Activated CD4-positive, alpha-beta T cell treated with anti-CD3 and anti-CD28 coated beads for 36 hours (primary cell): ENCODE measurements at regions not wholly inside any gene's neighbourhood (a gene's known extent, or its start where the extent isn't known, plus 50 kb on each side); places are given as distances from the start of the nearest gene placed in this dataset.

Experiments
- ATAC-seq: fragments of 200-7000 bp; cut with Tn5 transposase; one replicate; pipeline ENCODE4 v1.10.0; 2021; ENCODE audit warnings: mild to moderate bottlenecking, moderate library complexity
- CTCF ChIA-PET: fragments of 350-600 bp; sonication (Branson Sonifier 250); formaldehyde crosslinking; loops from one replicate; lab custom pipeline; 2021; ENCODE audit warnings: antibody characterized with exemption; lab: Charles Lee
- POLR2A ChIA-PET: fragments of 350-600 bp; sonication (Branson Sonifier 250); formaldehyde crosslinking; loops from one replicate; lab custom pipeline; 2021; ENCODE audit warnings: antibody characterized with exemption, inconsistent platforms; lab: Charles Lee
- DNase-seq: peaks from one replicate; pipeline ENCODE4 v3.0.0-alpha.2; 2020
- H3K27ac Mint-ChIP-seq: one replicate; pipeline ENCODE4 v1.8.0; 2021; ENCODE audit warnings: mixed read lengths
- H3K27me3 Mint-ChIP-seq: one replicate; pipeline ENCODE4 v1.8.0; 2021; ENCODE audit warnings: mixed read lengths
- H3K36me3 Mint-ChIP-seq: one replicate; pipeline ENCODE4 v1.8.0; 2021; ENCODE audit warnings: low read depth, mixed read lengths
- H3K4me1 Mint-ChIP-seq: one replicate; pipeline ENCODE4 v1.8.0; 2021; ENCODE audit warnings: mixed read lengths
- H3K4me3 Mint-ChIP-seq: one replicate; pipeline ENCODE4 v1.8.0; 2021; ENCODE audit warnings: mild to moderate bottlenecking, moderate library complexity, mixed read lengths
- H3K9me3 Mint-ChIP-seq: one replicate; pipeline ENCODE4 v1.8.0; 2021; ENCODE audit warnings: low read depth, mixed read lengths
- intact Hi-C, 2 experiments: fragments of 100-400 bp; cut with DNase I in 1 of 2; cut with micrococcal nuclease in 1 of 2; formaldehyde crosslinking; loops; one replicate each; pipeline versions ENCODE4 v1.14.2 to v1.15.1; 2022 to 2024; cut with DNase I, micrococcal nuclease

- DNase-seq (no peak), ATAC-seq (no peak)
- Mint-ChIP-seq H3K36me3 (no peaks in the 10 kb centered on the region), H3K9me3 (no peaks in the 10 kb centered on the region), H3K4me3 (no peak overlapping the region), H3K27ac (no peak overlapping the region), H3K27me3 (peaks cover 24% of the 10 kb centered on the region), H3K4me1 (no peaks in the 10 kb centered on the region)
- POLR2A ChIA-PET: no interaction called here
- intact Hi-C loops: no loop called here
- CTCF ChIA-PET: no interaction called here
These were observed 408.0 kb downstream of the MATN1 start for GRCh38 chr1:30315185-30315960.

- H3K27ac Mint-ChIP-seq: no peak overlapping the region
- ChIA-PET POLR2A (no interaction called here), CTCF (no interaction called here)
- no peak overlapping the region for H3K4me3 Mint-ChIP-seq
- peaks cover 22% of the 10 kb centered on the region for H3K27me3 Mint-ChIP-seq
- H3K36me3 Mint-ChIP-seq: no peaks in the 10 kb centered on the region
- DNase-seq: no peak
- intact Hi-C loops: no loop called here
- ATAC-seq: no peak
- no peaks in the 10 kb centered on the region for H3K9me3 Mint-ChIP-seq
- H3K4me1 Mint-ChIP-seq: no peaks in the 10 kb centered on the region
These were observed 408.8 kb downstream of the MATN1 start for GRCh38 chr1:30314591-30314990.

GRCh38 chr1:30313584-30313983 is 409.8 kb downstream of the MATN1 start:
- DNase-seq (no peak), ATAC-seq (no peak)
- intact Hi-C loops: no loop called here
- POLR2A ChIA-PET: no interaction called here
- no peaks in the 10 kb centered on the region for H3K36me3 Mint-ChIP-seq
- no peak overlapping the region for H3K4me3 Mint-ChIP-seq
- H3K27me3 Mint-ChIP-seq: peaks cover 22% of the 10 kb centered on the region
- H3K9me3 Mint-ChIP-seq: no peaks in the 10 kb centered on the region
- CTCF ChIA-PET: interaction anchor here (0.7 kb wide), 2 partner anchors 62 to 200 kb away, joined by 3 read pairs; no protein-coding TSS in a partner anchor
- H3K4me1 Mint-ChIP-seq: no peaks in the 10 kb centered on the region
- H3K27ac Mint-ChIP-seq: no peak overlapping the region

GRCh38 chr1:30313176-30313575 is 410.2 kb downstream of the MATN1 start:
- DNase-seq (no peak), ATAC-seq (no peak)
- Mint-ChIP-seq H3K9me3 (no peaks in the 10 kb centered on the region), H3K36me3 (no peaks in the 10 kb centered on the region), H3K27ac (no peak overlapping the region), H3K4me3 (no peak overlapping the region), H3K27me3 (peaks cover 22% of the 10 kb centered on the region), H3K4me1 (no peaks in the 10 kb centered on the region)
- POLR2A ChIA-PET: no interaction called here
- intact Hi-C loops: no loop called here
- CTCF ChIA-PET: interaction anchor here (0.7 kb wide), 2 partner anchors 62 to 200 kb away, joined by 3 read pairs; no protein-coding TSS in a partner anchor

GRCh38 chr1:30312226-30312625 is 411.2 kb downstream of the MATN1 start:
- ATAC-seq (no peak), DNase-seq (no peak)
- Mint-ChIP-seq H3K4me1 (no peaks in the 10 kb centered on the region), H3K27ac (no peak overlapping the region), H3K36me3 (no peaks in the 10 kb centered on the region), H3K9me3 (no peaks in the 10 kb centered on the region), H3K4me3 (no peak overlapping the region), H3K27me3 (peaks cover 20% of the 10 kb centered on the region)
- POLR2A ChIA-PET: no interaction called here
- CTCF ChIA-PET: interaction anchor here (0.6 kb wide), 1 partner anchor 46 kb away, joined by 3 read pairs; no protein-coding TSS in a partner anchor
- intact Hi-C loops: no loop called here

GRCh38 chr1:30311749-30312148 is 411.6 kb downstream of the MATN1 start:
- Mint-ChIP-seq H3K9me3 (no peaks in the 10 kb centered on the region), H3K36me3 (no peaks in the 10 kb centered on the region), H3K4me3 (no peak overlapping the region), H3K4me1 (no peaks in the 10 kb centered on the region), H3K27ac (no peak overlapping the region), H3K27me3 (peaks cover 20% of the 10 kb centered on the region)
- DNase-seq (no peak), ATAC-seq (no peak)
- POLR2A ChIA-PET: no interaction called here
- CTCF ChIA-PET: no interaction called here
- intact Hi-C loops: no loop called here

- ChIA-PET CTCF (interaction anchor here (0.6 kb wide), 1 partner anchor 69 kb away, joined by 3 read pairs; no protein-coding TSS in a partner anchor), POLR2A (no interaction called here)
- Mint-ChIP-seq H3K27me3 (peaks cover 20% of the 10 kb centered on the region), H3K27ac (no peak overlapping the region), H3K36me3 (no peaks in the 10 kb centered on the region), H3K9me3 (no peaks in the 10 kb centered on the region), H3K4me1 (no peaks in the 10 kb centered on the region), H3K4me3 (no peak overlapping the region)
- intact Hi-C loops: no loop called here
- DNase-seq: no peak
- ATAC-seq: no peak
These were observed 412.2 kb downstream of the MATN1 start for GRCh38 chr1:30310966-30311742.

GRCh38 chr1:30307182-30307581 is 416.2 kb downstream of the MATN1 start:
- Mint-ChIP-seq H3K4me3 (no peak overlapping the region), H3K27me3 (peaks cover 16% of the 10 kb centered on the region), H3K27ac (no peak overlapping the region), H3K4me1 (no peaks in the 10 kb centered on the region), H3K9me3 (no peaks in the 10 kb centered on the region), H3K36me3 (no peaks in the 10 kb centered on the region)
- POLR2A ChIA-PET: no interaction called here
- ATAC-seq (no peak), DNase-seq (no peak)
- intact Hi-C loops: no loop called here
- CTCF ChIA-PET: interaction anchor here (0.6 kb wide), 1 partner anchor 28 kb away, joined by 3 read pairs; no protein-coding TSS in a partner anchor

GRCh38 chr1:30305519-30305918 is 417.9 kb downstream of the MATN1 start:
- Mint-ChIP-seq H3K9me3 (no peaks in the 10 kb centered on the region), H3K27ac (no peak overlapping the region), H3K27me3 (peaks cover 16% of the 10 kb centered on the region), H3K4me1 (no peaks in the 10 kb centered on the region), H3K4me3 (no peak overlapping the region), H3K36me3 (no peaks in the 10 kb centered on the region)
- intact Hi-C loops: no loop called here
- ATAC-seq (no peak), DNase-seq (no peak)
- CTCF ChIA-PET: no interaction called here
- POLR2A ChIA-PET: no interaction called here

GRCh38 chr1:30305061-30305460 is 418.3 kb downstream of the MATN1 start:
- no peak for ATAC-seq
- H3K27ac Mint-ChIP-seq: no peak overlapping the region
- no peak for DNase-seq
- H3K4me1 Mint-ChIP-seq: no peaks in the 10 kb centered on the region
- POLR2A ChIA-PET: no interaction called here
- H3K27me3 Mint-ChIP-seq: peaks cover 16% of the 10 kb centered on the region
- no peak overlapping the region for H3K4me3 Mint-ChIP-seq
- intact Hi-C loops: no loop called here
- CTCF ChIA-PET: no interaction called here
- no peaks in the 10 kb centered on the region for H3K9me3 Mint-ChIP-seq
- H3K36me3 Mint-ChIP-seq: no peaks in the 10 kb centered on the region

GRCh38 chr1:30304080-30304479 is 419.3 kb downstream of the MATN1 start:
- H3K27ac Mint-ChIP-seq: no peak overlapping the region
- peaks cover 3% of the 10 kb centered on the region for H3K9me3 Mint-ChIP-seq
- intact Hi-C loops: no loop called here
- POLR2A ChIA-PET: no interaction called here
- ATAC-seq (no peak), DNase-seq (no peak)
- no peak overlapping the region for H3K4me3 Mint-ChIP-seq
- H3K36me3 Mint-ChIP-seq: no peaks in the 10 kb centered on the region
- H3K27me3 Mint-ChIP-seq: peaks cover 19% of the 10 kb centered on the region
- no peaks in the 10 kb centered on the region for H3K4me1 Mint-ChIP-seq
- CTCF ChIA-PET: no interaction called here

GRCh38 chr1:30303387-30303786 is 420.0 kb downstream of the MATN1 start:
- Mint-ChIP-seq H3K27ac (no peak overlapping the region), H3K4me1 (no peaks in the 10 kb centered on the region), H3K36me3 (no peaks in the 10 kb centered on the region), H3K27me3 (peaks cover 19% of the 10 kb centered on the region), H3K9me3 (peaks cover 3% of the 10 kb centered on the region), H3K4me3 (no peak overlapping the region)
- ChIA-PET POLR2A (no interaction called here), CTCF (interaction anchor here (0.6 kb wide), 1 partner anchor 48 kb away, joined by 3 read pairs; no protein-coding TSS in a partner anchor)
- DNase-seq (no peak), ATAC-seq (no peak)
- intact Hi-C loops: no loop called here
